ENCODE measurements at regions not wholly inside any gene's neighbourhood (a gene's known extent, or its start where the extent isn't known, plus 50 kb on each side); places are given as distances from the start of the nearest gene placed in this dataset.
A peak's percentile ranks its signal among the peaks of the same experiment; 100 is the strongest.
"Not testable (repeated sequence)": the region's sequence is repeated elsewhere in the genome, so short reads cannot be mapped to it uniquely, and the experiment has no call there.

- no peak overlapping the region for H3K4me3 ChIP-seq
- WGBS, 10 experiments, result 58 to 100% (median 62%) methylated on average over 1 to 7 of the region's 7 CpGs; no CpG with 5 or more reads in 6 of the 10 experiments
- no peaks in the 10 kb centered on the region for H3K4me1 ChIP-seq (replicated peaks in 1 of 2)
- ATAC-seq (replicated peaks in 6 of 8), result peak in 4 of 8 experiments; percentile 24 to 51 (median 34)
- H3K27ac ChIP-seq, result no peak overlapping the region
- in situ Hi-C loops (cut with MboI; ENCODE audit: low pct_unique_long_range_greater_than_20kb in 2 of 9, low sequenced_read_pairs in 9 of 9, unreplicated experiment in 9 of 9), result no loop called here
These were observed 53.5 kb downstream of the FOXD2 start for GRCh38 chr1:47491341-47491753.

- no peak overlapping the region for H3K27ac ChIP-seq
- H3K4me1 ChIP-seq (replicated peaks in 1 of 2), result no peaks in the 10 kb centered on the region
- no peak overlapping the region for H3K4me3 ChIP-seq
- 0 to 80% (median 4%) methylated on average over 1 to 5 of the region's 8 CpGs; no CpG with 5 or more reads in 1 of the 10 experiments for WGBS, 10 experiments
- in situ Hi-C loops (cut with MboI; ENCODE audit: low pct_unique_long_range_greater_than_20kb in 2 of 9, low sequenced_read_pairs in 9 of 9, unreplicated experiment in 9 of 9), result no loop called here
- no peak for ATAC-seq (replicated peaks in 6 of 8)
These were observed 57.4 kb downstream of the FOXD2 start for GRCh38 chr1:47495176-47495713.

DNA sequence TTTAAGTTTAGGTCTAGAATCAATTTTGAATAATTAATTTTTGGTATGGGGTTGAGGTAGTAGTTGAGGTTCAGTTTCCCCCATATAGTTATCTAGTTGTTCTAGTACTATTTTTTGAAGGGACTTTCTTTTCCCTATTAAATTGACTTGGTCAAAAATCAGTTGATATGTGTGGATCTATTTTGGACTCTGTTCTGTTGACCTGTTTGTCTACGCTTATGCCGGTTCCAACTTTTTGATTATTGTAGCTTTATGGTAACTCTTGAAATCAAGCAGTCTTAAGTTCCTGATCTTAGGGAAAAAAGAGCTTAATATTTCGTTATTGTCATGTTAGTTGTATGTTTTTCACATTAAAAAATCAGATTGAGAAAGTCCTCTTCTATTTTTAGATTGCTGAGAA, 60.7 kb downstream of the FOXD2 start:
- ATAC-seq (replicated peaks in 6 of 8), result no peak
- H3K27ac ChIP-seq, result no peak overlapping the region
- H3K4me1 ChIP-seq (replicated peaks in 1 of 2), result no peaks in the 10 kb centered on the region
- 0 to 100% (median 67%) methylated on average over 1 to 3 of the region's 3 CpGs for WGBS, 10 experiments
- H3K4me3 ChIP-seq, result no peak overlapping the region
- in situ Hi-C loops (cut with MboI; ENCODE audit: low pct_unique_long_range_greater_than_20kb in 2 of 9, low sequenced_read_pairs in 9 of 9, unreplicated experiment in 9 of 9), result no loop called here

GRCh38 chr1:47501069-47501468, 63.2 kb downstream of the FOXD2 start:
- Histone ChIP-seq H3K27ac (no peak overlapping the region), H3K4me3 (no peak overlapping the region), H3K4me1 (replicated peaks in 1 of 2) (no peaks in the 10 kb centered on the region)
- WGBS, 10 experiments, result 48 to 96% (median 80%) methylated on average over 1 to 5 of the region's 5 CpGs; no CpG with 5 or more reads in 1 of the 10 experiments
- in situ Hi-C loops (cut with MboI; ENCODE audit: low pct_unique_long_range_greater_than_20kb in 2 of 9, low sequenced_read_pairs in 9 of 9, unreplicated experiment in 9 of 9), result no loop called here
- no peak for ATAC-seq (replicated peaks in 6 of 8)

DNA sequence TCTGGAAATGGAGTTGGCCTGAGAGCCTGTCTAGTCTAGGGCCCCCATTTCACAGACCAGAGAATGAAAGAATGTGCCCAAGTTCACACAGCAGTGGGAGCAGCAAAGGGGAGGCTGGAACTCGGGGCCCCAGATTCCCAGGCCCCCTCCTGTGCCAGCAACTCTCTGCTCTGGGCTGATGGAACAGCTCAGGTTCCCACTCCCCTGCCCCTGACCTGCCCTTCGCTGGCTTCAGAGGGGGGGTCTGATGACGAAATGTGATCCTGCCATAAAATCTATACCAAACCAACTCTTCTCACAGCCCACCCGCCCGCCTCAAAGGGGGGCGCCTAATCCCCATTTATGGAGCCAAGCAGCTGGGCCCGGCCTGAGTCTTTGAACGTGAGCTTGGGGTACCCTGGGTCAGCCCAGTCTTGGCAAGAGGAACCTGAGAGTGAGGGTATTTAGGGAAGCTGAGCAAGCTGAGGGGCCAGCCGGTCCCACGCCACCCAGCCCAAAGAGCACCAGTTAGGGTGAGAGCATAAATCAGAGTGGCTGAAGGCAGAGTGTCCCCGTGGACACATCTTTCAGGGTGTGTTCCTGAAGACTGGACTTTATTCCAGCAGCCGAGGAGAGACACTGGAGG, 65.0 kb downstream of the FOXD2 start:
- no peaks in the 10 kb centered on the region for H3K4me1 ChIP-seq (replicated peaks in 1 of 2)
- no peak overlapping the region for H3K4me3 ChIP-seq
- ATAC-seq (replicated peaks in 6 of 8), result no peak
- 17 to 100% (median 60%) methylated on average over 1 to 12 of the region's 12 CpGs; no CpG with 5 or more reads in 1 of the 10 experiments for WGBS, 10 experiments
- in situ Hi-C loops (cut with MboI; ENCODE audit: low pct_unique_long_range_greater_than_20kb in 2 of 9, low sequenced_read_pairs in 9 of 9, unreplicated experiment in 9 of 9), result no loop called here
- H3K27ac ChIP-seq, result no peak overlapping the region

DNA sequence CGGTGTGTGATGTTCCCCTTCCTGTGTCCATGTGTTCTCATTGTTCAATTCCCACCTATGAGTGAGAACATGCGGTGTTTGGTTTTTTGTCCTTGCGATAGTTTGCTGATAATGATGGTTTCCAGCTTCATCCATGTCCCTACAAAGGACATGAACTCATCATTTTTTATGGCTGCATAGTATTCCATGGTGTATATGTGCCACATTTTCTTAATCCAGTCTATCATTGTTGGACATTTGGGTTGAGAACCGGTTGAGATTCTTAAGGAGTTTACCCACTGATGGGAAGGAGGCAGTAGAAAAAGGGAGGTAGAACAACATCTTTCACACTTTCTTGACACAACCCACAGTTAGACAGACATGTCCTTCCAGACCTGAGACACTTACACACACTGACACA, 67.0 kb downstream of the FOXD2 start:
- in situ Hi-C loops (cut with MboI; ENCODE audit: low pct_unique_long_range_greater_than_20kb in 2 of 9, low sequenced_read_pairs in 9 of 9, unreplicated experiment in 9 of 9); ATAC-seq (replicated peaks in 6 of 8): not testable (repeated sequence)

DNA sequence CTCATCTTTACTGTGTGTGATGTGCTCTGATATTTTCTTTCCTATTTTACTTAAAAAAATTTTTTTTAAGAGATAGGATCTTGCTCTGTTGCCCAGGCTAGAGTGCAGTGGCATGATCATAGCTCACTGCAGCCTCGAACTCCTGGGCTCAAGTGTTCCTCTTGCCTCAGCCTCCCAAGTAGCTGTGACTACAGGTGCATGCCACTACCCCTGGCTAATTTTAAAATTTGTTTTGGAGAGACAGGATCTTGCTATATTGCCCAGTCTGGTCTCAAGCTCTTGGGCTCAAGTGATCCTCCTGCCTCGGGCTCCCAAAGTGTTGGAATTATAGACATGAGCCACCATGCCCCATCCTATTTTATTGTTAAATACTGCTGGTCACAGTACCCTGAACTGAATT, 67.4 kb downstream of the FOXD2 start:
- no peak for ATAC-seq (replicated peaks in 6 of 8)
- 0 to 69% (median 55%) methylated on average over 1 to 2 of the region's 2 CpGs; no CpG with 5 or more reads in 1 of the 10 experiments for WGBS, 10 experiments
- Histone ChIP-seq H3K4me1 (replicated peaks in 1 of 2) (peaks cover 3 to 8% of the 10 kb centered on the region in 2 donors), H3K27ac (no peak overlapping the region), H3K4me3 (no peak overlapping the region)
- in situ Hi-C loops (cut with MboI; ENCODE audit: low pct_unique_long_range_greater_than_20kb in 2 of 9, low sequenced_read_pairs in 9 of 9, unreplicated experiment in 9 of 9), result no loop called here

More for the DNA sequence above, 67.0 kb downstream of the FOXD2 start:
- WGBS, 10 experiments, result 33 to 83% (median 53%) methylated on average over 1 of the region's 4 CpGs; no CpG with 5 or more reads in 6 of the 10 experiments
- not testable (repeated sequence) for H3K4me3 ChIP-seq; H3K27ac ChIP-seq; H3K4me1 ChIP-seq (replicated peaks in 1 of 2)

DNA sequence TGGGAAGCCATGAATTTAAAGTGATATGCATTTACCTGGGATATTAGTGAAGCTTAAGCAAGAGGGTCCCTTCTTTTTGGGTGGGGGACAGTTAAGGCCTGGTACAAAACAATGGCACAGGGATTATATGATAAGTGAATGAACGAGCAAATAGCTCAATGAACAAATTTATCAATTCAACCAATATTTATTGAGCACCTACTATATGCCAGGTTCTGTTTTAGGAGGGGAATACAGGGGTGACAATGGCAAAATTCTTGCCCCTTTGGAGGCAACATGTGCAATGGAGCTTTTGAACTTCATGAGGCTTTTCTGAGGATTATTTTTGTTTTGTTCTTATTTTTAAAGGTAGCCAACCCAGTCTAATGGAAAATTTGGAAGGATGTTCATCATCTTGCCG, 68.2 kb downstream of the FOXD2 start:
- Histone ChIP-seq H3K27ac (no peak overlapping the region), H3K4me3 (no peak overlapping the region), H3K4me1 (replicated peaks in 1 of 2) (peaks cover 3 to 8% of the 10 kb centered on the region in 2 donors)
- 40 to 100% (median 63%) methylated on average over 1 to 2 of the region's 2 CpGs for WGBS, 10 experiments
- no peak for ATAC-seq (replicated peaks in 6 of 8)
- in situ Hi-C loops (cut with MboI; ENCODE audit: low pct_unique_long_range_greater_than_20kb in 2 of 9, low sequenced_read_pairs in 9 of 9, unreplicated experiment in 9 of 9), result no loop called here

DNA sequence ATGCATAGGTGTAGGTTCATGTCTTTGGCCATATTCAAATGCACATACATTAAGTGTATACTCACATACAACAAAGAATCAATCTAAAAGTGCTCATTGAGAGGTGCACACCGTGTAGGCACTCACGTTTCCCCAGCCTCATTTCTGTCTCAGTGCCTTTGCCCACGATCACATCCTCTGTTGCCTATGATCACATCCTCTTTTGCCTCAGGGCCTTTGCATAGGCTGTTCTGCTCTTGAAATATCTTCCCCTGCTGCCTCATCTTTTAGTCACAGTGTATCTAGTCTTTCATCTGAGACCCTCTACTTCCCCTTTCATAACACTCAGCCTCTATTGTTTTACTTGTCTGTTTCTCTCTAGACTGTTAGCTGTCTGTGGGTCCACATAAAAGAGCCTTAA, 69.3 kb downstream of the FOXD2 start:
- ATAC-seq (replicated peaks in 6 of 8), result no peak
- in situ Hi-C loops (cut with MboI; ENCODE audit: low pct_unique_long_range_greater_than_20kb in 2 of 9, low sequenced_read_pairs in 9 of 9, unreplicated experiment in 9 of 9), result no loop called here
- peaks cover 3 to 8% of the 10 kb centered on the region in 2 donors for H3K4me1 ChIP-seq (replicated peaks in 1 of 2)
- H3K4me3 ChIP-seq, result no peak overlapping the region
- no peak overlapping the region for H3K27ac ChIP-seq
- 40 to 100% (median 57%) methylated on average over 1 to 3 of the region's 3 CpGs; no CpG with 5 or more reads in 3 of the 10 experiments for WGBS, 10 experiments

GRCh38 chr1:47507881-47508701, 70.2 kb downstream of the FOXD2 start:
- Histone ChIP-seq H3K4me1 (replicated peaks in 1 of 2) (peaks cover 3 to 8% of the 10 kb centered on the region in 2 donors), H3K27ac (no peak overlapping the region), H3K4me3 (peak overlapping the region; percentile 19 to 36 (median 30))
- peak; percentile 23 to 67 (median 54) for ATAC-seq (replicated peaks in 6 of 8)
- in situ Hi-C loops (cut with MboI; ENCODE audit: low pct_unique_long_range_greater_than_20kb in 2 of 9, low sequenced_read_pairs in 9 of 9, unreplicated experiment in 9 of 9), result no loop called here
- 0 to 4% (median 2%) methylated on average over 1 to 29 of the region's 77 CpGs; no CpG with 5 or more reads in 5 of the 10 experiments for WGBS, 10 experiments

- in situ Hi-C loops (cut with MboI; ENCODE audit: low pct_unique_long_range_greater_than_20kb in 2 of 9, low sequenced_read_pairs in 9 of 9, unreplicated experiment in 9 of 9), result no loop called here
- Histone ChIP-seq H3K27ac (no peak overlapping the region), H3K4me1 (replicated peaks in 1 of 2) (peaks cover 3 to 8% of the 10 kb centered on the region in 2 donors), H3K4me3 (peak overlapping the region; percentile 19 to 36 (median 30))
- 0 to 8% (median 1%) methylated on average over 2 to 13 of the region's 18 CpGs; no CpG with 5 or more reads in 2 of the 10 experiments for WGBS, 10 experiments
- ATAC-seq (replicated peaks in 6 of 8), result peak; percentile 84 to 95 (median 86)
These were observed 71.0 kb downstream of the FOXD2 start for GRCh38 chr1:47508702-47509431.

DNA sequence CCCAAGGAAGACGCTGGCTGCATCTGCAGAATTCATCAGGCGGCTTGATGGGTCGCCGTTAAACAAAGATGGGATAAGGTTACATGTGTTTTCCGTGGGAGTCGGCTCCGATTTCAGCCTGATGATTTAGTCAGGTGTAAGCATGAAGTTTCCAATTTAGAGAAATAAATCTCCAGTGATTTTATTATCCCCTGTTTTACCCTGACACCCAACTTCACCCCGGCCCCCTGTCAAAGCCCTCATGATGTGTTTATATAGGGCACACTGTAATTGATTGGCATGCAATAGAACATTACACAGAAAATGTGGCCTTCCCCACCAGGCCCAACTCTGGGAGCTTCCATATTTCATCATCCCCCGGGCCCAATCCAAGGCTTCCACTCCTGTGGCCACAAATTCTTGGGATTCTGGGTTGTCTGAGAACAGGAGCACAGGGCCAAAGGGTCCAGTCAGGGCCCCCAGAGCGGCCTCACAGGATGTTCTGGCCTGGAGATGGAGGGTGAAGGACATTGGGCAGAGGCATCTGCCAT, 72.5 kb downstream of the FOXD2 start:
- no peak overlapping the region for H3K27ac ChIP-seq
- WGBS, 10 experiments, result 29 to 82% (median 65%) methylated on average over 1 to 10 of the region's 10 CpGs; no CpG with 5 or more reads in 1 of the 10 experiments
- peaks cover 3 to 8% of the 10 kb centered on the region in 2 donors for H3K4me1 ChIP-seq (replicated peaks in 1 of 2)
- H3K4me3 ChIP-seq, result no peak overlapping the region
- in situ Hi-C loops (cut with MboI; ENCODE audit: low pct_unique_long_range_greater_than_20kb in 2 of 9, low sequenced_read_pairs in 9 of 9, unreplicated experiment in 9 of 9), result no loop called here
- no peak for ATAC-seq (replicated peaks in 6 of 8)

All from motor neuron (in vitro differentiated cells).